Mesenchymal stem cell (in vitro differentiated cells and primary cell): ENCODE measurements at regions not wholly inside any gene's neighbourhood (a gene's known extent, or its start where the extent isn't known, plus 50 kb on each side); places are given as distances from the start of the nearest gene placed in this dataset.

Experiments used
- DNase-seq: peaks from one replicate; pipeline ENCODE4 v3.0.0-alpha.2; 2013
- H2AFZ ChIP-seq: one replicate; pipeline ENCODE4 v1.6.1; 2013; ENCODE audit warnings: low read depth, mild to moderate bottlenecking, control low read depth, inconsistent platforms, low read length, moderate library complexity
- H2AK5ac ChIP-seq: 2 replicates; pipeline ENCODE4 v1.6.1; 2013; ENCODE audit warnings: low read length, moderate library complexity, mild to moderate bottlenecking, inconsistent platforms; ENCODE audit not compliant: severe bottlenecking
- H2BK120ac ChIP-seq: one replicate; pipeline ENCODE4 v1.6.1; 2013; ENCODE audit warnings: low read depth, mild to moderate bottlenecking, inconsistent platforms, low read length, moderate library complexity
- H2BK12ac ChIP-seq, 2 experiments: one replicate each; pipeline ENCODE4 v1.6.1; 2013; ENCODE audit warnings: inconsistent platforms in 2 of 2, low read length in 2 of 2, mild to moderate bottlenecking in 2 of 2, moderate library complexity in 2 of 2, control low read depth in 1 of 2
- H2BK15ac ChIP-seq: one replicate; pipeline ENCODE4 v1.6.1; 2013; ENCODE audit warnings: mild to moderate bottlenecking, low read depth, inconsistent platforms; ENCODE audit not compliant: poor library complexity, severe bottlenecking
- H2BK5ac ChIP-seq: 2 replicates; pipeline ENCODE4 v1.6.1; 2013; ENCODE audit warnings: low read depth, mild to moderate bottlenecking, low read length, control low read depth, inconsistent platforms; ENCODE audit not compliant: poor library complexity, severe bottlenecking
- H3K14ac ChIP-seq, 2 experiments: one replicate each; pipeline ENCODE4 v1.6.1; 2013; ENCODE audit warnings: inconsistent platforms in 2 of 2, low read length in 2 of 2, control low read depth in 1 of 2, mild to moderate bottlenecking in 1 of 2, moderate library complexity in 1 of 2
- H3K18ac ChIP-seq, 2 experiments: one replicate each; pipeline ENCODE4 v1.6.1; 2013; ENCODE audit warnings: inconsistent platforms in 2 of 2, low read length in 2 of 2, control low read depth in 1 of 2, low read depth in 1 of 2, mild to moderate bottlenecking in 1 of 2
- H3K23ac ChIP-seq, 2 experiments: one replicate each; pipeline ENCODE4 v1.6.1; 2013; ENCODE audit warnings: inconsistent platforms in 2 of 2, low read length in 2 of 2, mild to moderate bottlenecking in 2 of 2, moderate library complexity in 2 of 2, control low read depth in 1 of 2
- H3K27ac ChIP-seq: 2 replicates; pipeline ENCODE4 v1.5.1; 2013; ENCODE audit warnings: mild to moderate bottlenecking, moderate library complexity, low read length, control low read depth, inconsistent platforms; ENCODE audit not compliant: poor library complexity, severe bottlenecking
- H3K27me3 ChIP-seq, 2 experiments: 2 replicates each; pipeline versions ENCODE4 v1.6.1 to v1.7.0; 2013; ENCODE audit warnings: low read length in 2 of 2, mild to moderate bottlenecking in 2 of 2, moderate library complexity in 2 of 2, control low read depth in 1 of 2, inconsistent platforms in 1 of 2; ENCODE audit not compliant: control insufficient read depth in 1 of 2, insufficient read depth in 1 of 2
- H3K36me3 ChIP-seq, 2 experiments: 2 replicates each; pipeline versions ENCODE4 v1.6.1 to v1.7.0; 2013; ENCODE audit warnings: low read length in 2 of 2, control low read depth in 1 of 2, inconsistent platforms in 1 of 2, low read depth in 1 of 2, mild to moderate bottlenecking in 1 of 2; ENCODE audit not compliant: insufficient read depth in 2 of 2, control insufficient read depth in 1 of 2
- H3K4ac ChIP-seq, 2 experiments: one replicate each; pipeline ENCODE4 v1.6.1; 2013; ENCODE audit warnings: inconsistent platforms in 2 of 2, low read length in 2 of 2, mild to moderate bottlenecking in 2 of 2, moderate library complexity in 2 of 2, control low read depth in 1 of 2, low read depth in 1 of 2
- H3K4me1 ChIP-seq: 2 replicates; pipeline ENCODE4 v1.6.1; 2013; ENCODE audit warnings: low read depth, low read length, control low read depth; ENCODE audit not compliant: control insufficient read depth, insufficient read depth
- H3K4me2 ChIP-seq: 2 replicates; pipeline ENCODE4 v1.6.1; 2013; ENCODE audit warnings: low read length, mild to moderate bottlenecking, inconsistent platforms; ENCODE audit not compliant: poor library complexity, severe bottlenecking
- H3K4me3 ChIP-seq, 2 experiments: 2 replicates each; pipeline versions ENCODE4 v1.5.1 to v1.7.0; 2013; ENCODE audit warnings: low read length in 2 of 2, mild to moderate bottlenecking in 2 of 2, control low read depth in 1 of 2, low read depth in 1 of 2; ENCODE audit not compliant: insufficient read depth in 1 of 2
- H3K79me1 ChIP-seq: replicated peaks from 2 replicates; pipeline ENCODE4 v1.6.1; 2013; ENCODE audit warnings: mild to moderate bottlenecking, control low read depth, low read length, inconsistent platforms; ENCODE audit not compliant: poor library complexity, severe bottlenecking
- H3K9ac ChIP-seq: 2 replicates; pipeline ENCODE4 v1.7.0; 2013; ENCODE audit warnings: mild to moderate bottlenecking, low read length, moderate library complexity
- H3K9me3 ChIP-seq: 2 replicates; pipeline ENCODE4 v1.7.0; 2013; ENCODE audit warnings: mild to moderate bottlenecking, low read length; ENCODE audit not compliant: control insufficient read depth
- H4K8ac ChIP-seq: one replicate; pipeline ENCODE4 v1.6.1; 2013; ENCODE audit warnings: inconsistent platforms, mild to moderate bottlenecking, low read length, moderate library complexity
- H4K91ac ChIP-seq: one replicate; pipeline ENCODE4 v1.6.1; 2013; ENCODE audit warnings: mild to moderate bottlenecking, low read length, inconsistent platforms
- WGBS: methylation state at CpG from one replicate; pipeline ENCODE4 v1.1.7; 2013; ENCODE audit warnings: mixed read lengths; 5-methylcytosine and 5-hydroxymethylcytosine counted together

DNA sequence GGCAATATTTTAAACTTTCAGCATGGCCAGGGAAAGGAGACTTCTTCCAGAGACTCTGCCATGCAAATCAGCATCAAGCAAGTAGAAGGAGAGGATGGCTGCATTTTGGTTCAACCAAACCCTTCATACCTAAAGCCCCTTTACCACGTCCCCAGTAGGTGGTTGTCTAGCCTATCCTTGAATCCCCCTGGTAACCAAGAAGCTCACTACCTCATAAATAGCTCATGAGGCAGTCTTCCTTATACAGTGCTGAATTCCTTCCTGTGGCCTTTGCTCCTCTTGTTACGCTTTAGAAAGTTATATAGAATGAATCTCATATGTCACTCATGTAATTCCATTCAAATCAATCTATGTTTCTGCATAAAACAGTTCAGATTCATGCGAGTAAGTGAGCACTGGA, 289.5 kb upstream of the SLC30A5 start:
- Histone ChIP-seq H3K4ac (no peak overlapping the region), H3K36me3 (no peaks in the 10 kb centered on the region), H3K27ac (no peak overlapping the region), H4K91ac (no peak overlapping the region), H3K4me3 (peak overlapping the region in 1 of 2 experiments; percentile 2), H3K27me3 (no peaks in the 10 kb centered on the region), H2BK5ac (no peak overlapping the region), H2BK15ac (no peak overlapping the region), H3K9ac (no peak overlapping the region), H3K18ac (no peak overlapping the region), H3K4me1 (no peaks in the 10 kb centered on the region), H2BK120ac (no peak overlapping the region), H3K14ac (no peak overlapping the region), H3K9me3 (peaks cover 27% of the 10 kb centered on the region), H4K8ac (no peak overlapping the region), H2BK12ac (no peak overlapping the region), H2AK5ac (no peak overlapping the region), H3K23ac (no peak overlapping the region), H3K4me2 (no peak overlapping the region), H3K79me1 (no peaks in the 10 kb centered on the region), H2AFZ (no peak overlapping the region)
- 92% methylated on average over 2 of the region's 3 CpGs for WGBS
- no peak for DNase-seq

DNA sequence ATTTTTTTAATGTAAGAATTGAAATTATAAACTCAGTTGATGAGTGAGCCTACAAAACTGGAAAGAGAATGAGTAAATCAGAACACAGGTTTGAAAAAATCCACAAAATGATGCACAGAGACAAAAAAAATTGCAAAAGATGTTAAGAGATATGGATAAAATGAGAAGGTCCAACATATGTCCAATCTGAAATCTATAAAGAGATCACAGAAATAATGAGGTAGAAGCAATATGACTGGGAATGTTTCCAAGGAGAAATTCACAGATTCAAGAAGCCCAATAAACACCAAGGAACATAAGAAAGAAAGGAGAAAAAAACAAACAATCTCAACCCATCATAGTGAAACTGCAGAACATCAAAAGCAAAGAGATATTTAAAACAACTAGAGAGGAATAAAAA, 288.4 kb upstream of the SLC30A5 start:
- no peak overlapping the region for H3K4me2 ChIP-seq
- no peak overlapping the region for H2BK12ac ChIP-seq
- no peak overlapping the region for H2AK5ac ChIP-seq
- no peak for DNase-seq
- H3K23ac ChIP-seq, result no peak overlapping the region
- no peaks in the 10 kb centered on the region for H3K4me1 ChIP-seq
- H2BK15ac ChIP-seq, result no peak overlapping the region
- H3K4me3 ChIP-seq, result no peak overlapping the region
- H2AFZ ChIP-seq, result no peak overlapping the region
- no peak overlapping the region for H3K27ac ChIP-seq
- no peak overlapping the region for H4K91ac ChIP-seq
- peaks cover 27% of the 10 kb centered on the region for H3K9me3 ChIP-seq
- H3K27me3 ChIP-seq, result no peaks in the 10 kb centered on the region
- H4K8ac ChIP-seq, result no peak overlapping the region
- no peak overlapping the region for H3K4ac ChIP-seq
- H3K14ac ChIP-seq, result no peak overlapping the region
- H3K18ac ChIP-seq, result no peak overlapping the region
- no peak overlapping the region for H2BK120ac ChIP-seq
- no peaks in the 10 kb centered on the region for H3K79me1 ChIP-seq
- H3K36me3 ChIP-seq, result no peaks in the 10 kb centered on the region
- H3K9ac ChIP-seq, result no peak overlapping the region
- H2BK5ac ChIP-seq, result no peak overlapping the region

DNA sequence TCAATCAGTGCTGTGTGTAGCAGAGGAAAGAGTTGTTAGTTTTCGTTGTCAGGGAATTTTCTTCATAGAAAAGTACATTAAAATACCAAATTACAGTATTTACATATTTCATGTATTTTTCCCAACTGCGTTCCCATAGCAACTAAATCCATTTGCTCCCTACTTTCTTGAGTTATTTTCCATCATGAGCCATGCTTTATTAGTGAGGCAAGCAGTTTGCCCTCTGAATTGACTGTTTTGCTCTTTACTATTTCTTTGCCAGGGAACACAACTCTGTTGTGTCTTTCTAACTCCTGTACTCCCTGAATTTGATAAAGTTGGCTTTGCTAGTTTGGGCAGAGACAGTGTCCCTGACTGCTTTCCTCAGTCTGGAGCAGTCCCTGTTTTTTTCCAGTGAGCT, 276.2 kb upstream of the SLC30A5 start:
- Histone ChIP-seq H2BK5ac (no peak overlapping the region), H3K27me3 (peaks cover 0 to 13% of the 10 kb centered on the region in 2 experiments), H2BK12ac (no peak overlapping the region), H3K4me2 (no peak overlapping the region), H3K18ac (no peak overlapping the region), H3K27ac (no peak overlapping the region), H2BK15ac (no peak overlapping the region), H2AK5ac (no peak overlapping the region), H3K14ac (no peak overlapping the region), H3K23ac (no peak overlapping the region), H3K4me3 (no peak overlapping the region), H3K4me1 (no peaks in the 10 kb centered on the region), H3K4ac (no peak overlapping the region), H3K9ac (no peak overlapping the region), H3K36me3 (no peaks in the 10 kb centered on the region), H3K79me1 (no peaks in the 10 kb centered on the region), H2AFZ (no peak overlapping the region), H4K8ac (no peak overlapping the region), H4K91ac (no peak overlapping the region), H2BK120ac (no peak overlapping the region), H3K9me3 (no peaks in the 10 kb centered on the region)
- DNase-seq, result no peak
- WGBS, result 92% methylated on average over 1 of the region's 2 CpGs

DNA sequence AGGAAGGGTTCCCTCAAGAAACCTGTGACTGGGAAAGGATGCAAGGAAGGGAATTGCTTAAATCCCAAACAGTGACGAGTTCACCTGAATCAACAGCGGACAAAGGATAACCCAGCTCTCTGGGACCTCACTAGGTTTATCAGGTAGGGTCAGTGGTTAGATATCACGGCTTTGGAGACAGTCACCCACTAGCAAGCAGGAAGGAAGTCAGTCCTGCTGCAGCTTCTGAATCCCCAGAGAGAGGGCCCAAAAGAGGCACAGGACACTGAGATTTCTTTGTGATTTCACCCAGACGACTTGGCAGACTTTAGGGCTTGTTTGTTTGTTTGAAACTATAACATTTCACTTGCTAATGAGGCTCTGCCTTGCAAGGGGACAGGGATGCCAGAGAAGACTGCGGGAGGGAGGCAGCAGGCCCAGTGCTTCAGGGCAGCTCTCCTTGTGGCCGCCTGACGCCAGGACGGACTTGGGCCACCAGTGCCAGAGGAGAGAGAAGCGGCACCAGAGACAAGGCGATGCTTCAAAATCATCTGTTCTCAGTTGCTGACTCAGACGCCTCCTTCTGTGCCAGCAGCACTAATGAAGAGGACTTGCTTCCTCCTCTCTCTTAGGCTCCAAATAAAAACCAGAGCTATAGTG, 275.6 kb upstream of the SLC30A5 start:
- Histone ChIP-seq H2BK12ac (no peak overlapping the region), H3K4me2 (no peak overlapping the region), H2BK5ac (no peak overlapping the region), H4K8ac (no peak overlapping the region), H3K4ac (no peak overlapping the region), H3K18ac (no peak overlapping the region), H4K91ac (no peak overlapping the region), H2AFZ (no peak overlapping the region), H2BK15ac (no peak overlapping the region), H2AK5ac (no peak overlapping the region), H3K9me3 (no peaks in the 10 kb centered on the region), H3K4me1 (no peaks in the 10 kb centered on the region), H3K79me1 (no peaks in the 10 kb centered on the region), H3K27ac (no peak overlapping the region), H3K14ac (no peak overlapping the region), H3K36me3 (no peaks in the 10 kb centered on the region), H3K23ac (no peak overlapping the region), H3K9ac (no peak overlapping the region), H2BK120ac (no peak overlapping the region), H3K27me3 (peaks cover 0 to 13% of the 10 kb centered on the region in 2 experiments), H3K4me3 (no peak overlapping the region)
- DNase-seq, result no peak
- WGBS, result 75% methylated on average over 11 of the region's 11 CpGs
